Heart right ventricle (tissue), 16 donors: ENCODE measurements at regions not wholly inside any gene's neighbourhood (a gene's known extent, or its start where the extent isn't known, plus 50 kb on each side); places are given as distances from the start of the nearest gene placed in this dataset.
A peak's percentile ranks its signal among the peaks of the same experiment; 100 is the strongest.

Source experiments
- ATAC-seq, 8 donors: fragments of 200-7000 bp; cut with Tn5 transposase; one replicate each; pipeline ENCODE4 v1.9.1; 2020; ENCODE audit warnings: mild to moderate bottlenecking in 8 of 8, moderate library complexity in 8 of 8, moderate number of reproducible peaks in 1 of 8
- DNase-seq, 2 donors: peaks; one replicate each; pipeline ENCODE4 v3.0.0-alpha.2; 2020
- H3K27ac ChIP-seq, 10 donors: fragments of 200-600 bp; sonication (generic) in 2 of 10; one replicate each; pipeline versions ENCODE4 v1.5.0 to v1.8.0; 2020 to 2022; ENCODE audit warnings: mild to moderate bottlenecking in 3 of 10
- H3K27me3 ChIP-seq, 7 donors: fragments of 200-600 bp; one replicate each; pipeline ENCODE4 v1.8.0; 2021 to 2022; ENCODE audit warnings: mild to moderate bottlenecking in 2 of 7
- H3K36me3 ChIP-seq, 9 donors: fragments of 200-600 bp; sonication (generic) in 1 of 9; one replicate each; pipeline versions ENCODE4 v1.5.0 to v1.8.0; 2020 to 2022; ENCODE audit warnings: mild to moderate bottlenecking in 2 of 9
- H3K4me1 ChIP-seq, 9 donors: fragments of 200-600 bp; sonication (generic) in 1 of 9; one replicate each; pipeline versions ENCODE4 v1.5.0 to v1.8.0; 2020 to 2022; ENCODE audit warnings: mild to moderate bottlenecking in 4 of 9
- H3K4me3 ChIP-seq, 10 donors: fragments of 200-600 bp; sonication (generic) in 2 of 10; one replicate each; pipeline versions ENCODE4 v1.5.0 to v1.8.0; 2020 to 2022; ENCODE audit warnings: mild to moderate bottlenecking in 7 of 10, moderate library complexity in 2 of 10
- H3K9me3 ChIP-seq, 11 donors: fragments of 200-600 bp in 10 of 11; sonication (generic) in 2 of 11; one replicate each; pipeline versions ENCODE4 v1.5.0 to v1.8.0; 2013 to 2022; ENCODE audit warnings: mild to moderate bottlenecking in 2 of 11, control low read depth in 1 of 11, moderate library complexity in 1 of 11
- WGBS, 2 donors: extraction: QIAGEN DNeasy Blood & Tissue Kit; methylation state at CpG; one replicate each; pipeline ENCODE4 v1.1.7; 2013; ENCODE audit warnings: inconsistent platforms in 1 of 2; 5-methylcytosine and 5-hydroxymethylcytosine counted together
- intact Hi-C, 10 donors: fragments of 100-400 bp; cut with DNase I; formaldehyde crosslinking; loops; one replicate each; pipeline versions ENCODE4 v1.11.1 to v1.14.2; 2022
- TF ChIP-seq, protein P1 (sequence below), 9 donors: fragments of 200-600 bp; sonication (generic) in 2 of 9; IDR thresholded peaks; one replicate each; pipeline versions ENCODE4 v1.5.0 to v1.8.0; 2021 to 2022; ENCODE audit warnings: antibody characterized with exemption in 9 of 9, mild to moderate bottlenecking in 5 of 9, moderate library complexity in 1 of 9
- donor health status: Arrhythmogenic right ventricular cardiomyopathy.
- donor health status: ischemic (EF 13 %, LVEDD 7.1; RV severe dilation, severe dysfunction).
- donor health status: healthy with polysubstance abuse.
- donor health status: DM: no; HTN: yes; CAD: no.
- donor health status: DM: no; HTN: no; CAD: no.
- donor health status: ischemic (EF 25% LVEDD 6.9; RV normal size, moderate dysfunction).
- donor health status: ischemic (EF 25% LVEDD 5.7; RV mildly dilated, moderate dysfunction).
- donor health status: healthy.
- donor health status: DM: yes; HTN: yes; CAD: no.
- donor health status: Ischemic cardiomyopathy.
- donor health status: ischemic (EF 35%, LVEDD 5.7; RV mildly dilated, moderate dysfunction).
- donor health status: nonischemic (EF 11% LVEDD 7.7; RV severe dilation, severe dysfunction).
- donor health status: DM: yes; HTN: yes; CAD: no.
- donor health status: PGD.
- donor health status: ischemic (EF 29% LVEDD 5.4; RV normal size, mild dysfunction).
- donor health status: nonischemic (EF 23%, LVEDD 6.1; RV moderate dilation, normal function).

DNA sequence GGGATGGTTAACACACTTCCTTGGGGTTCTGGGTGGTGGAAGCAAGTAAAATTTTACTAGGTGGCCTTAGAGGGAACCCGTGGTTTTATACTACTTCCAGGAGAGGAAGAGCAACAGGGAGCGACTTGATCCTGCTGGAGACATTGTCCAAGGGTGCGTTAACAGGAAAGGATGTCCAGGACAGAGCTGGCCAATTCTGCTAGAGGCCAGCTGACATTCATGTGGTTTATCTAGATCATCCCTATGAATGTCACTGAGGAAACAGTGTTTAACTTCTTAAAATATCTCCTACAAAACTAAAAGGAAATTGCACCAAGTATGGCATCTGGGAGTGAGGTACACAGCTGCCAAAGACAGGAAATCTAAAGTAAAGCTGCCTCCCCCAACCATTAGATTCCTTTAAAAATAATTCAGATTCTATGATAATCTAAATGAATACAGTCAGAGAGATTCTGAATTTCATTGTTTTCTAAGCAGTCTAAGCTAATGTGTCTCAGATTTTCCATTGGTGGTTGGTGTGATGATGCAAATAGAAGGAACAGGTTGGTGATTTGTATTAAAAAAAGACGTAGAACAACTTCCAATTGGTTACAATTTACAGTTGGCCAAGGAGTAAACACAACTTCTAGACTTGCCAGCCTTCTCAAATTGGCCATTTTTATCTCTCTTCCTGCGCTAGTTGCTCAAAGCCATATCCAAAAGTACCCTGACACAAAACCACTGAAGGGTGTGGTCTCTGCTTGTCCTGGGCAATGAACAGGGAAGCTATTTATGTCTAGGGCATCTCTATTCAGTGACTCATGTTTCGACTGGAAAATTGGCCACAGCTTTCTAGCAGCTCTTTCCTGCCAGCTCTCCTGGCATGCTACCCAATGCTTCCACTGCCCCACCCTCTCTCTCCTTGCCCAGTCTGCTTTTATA, 574.7 kb upstream of the MEF2C start:
- Histone ChIP-seq H3K36me3 (no peaks in the 10 kb centered on the region), H3K4me3 (no peak overlapping the region), H3K4me1 (peaks cover 0 to 22% (median 16%) of the 10 kb centered on the region in 9 donors), H3K27me3 (no peaks in the 10 kb centered on the region), H3K27ac (peak overlapping the region; percentile 27 to 76 (median 59)), H3K9me3 (no peaks in the 10 kb centered on the region)
- ATAC-seq (peak; percentile 96 to 100 (median 98)), DNase-seq (peak; percentile 46 to 68)
- WGBS, 2 donors = 39 to 43% methylated on average over 6 of the region's 6 CpGs
- TF ChIP-seq, protein P1, sequence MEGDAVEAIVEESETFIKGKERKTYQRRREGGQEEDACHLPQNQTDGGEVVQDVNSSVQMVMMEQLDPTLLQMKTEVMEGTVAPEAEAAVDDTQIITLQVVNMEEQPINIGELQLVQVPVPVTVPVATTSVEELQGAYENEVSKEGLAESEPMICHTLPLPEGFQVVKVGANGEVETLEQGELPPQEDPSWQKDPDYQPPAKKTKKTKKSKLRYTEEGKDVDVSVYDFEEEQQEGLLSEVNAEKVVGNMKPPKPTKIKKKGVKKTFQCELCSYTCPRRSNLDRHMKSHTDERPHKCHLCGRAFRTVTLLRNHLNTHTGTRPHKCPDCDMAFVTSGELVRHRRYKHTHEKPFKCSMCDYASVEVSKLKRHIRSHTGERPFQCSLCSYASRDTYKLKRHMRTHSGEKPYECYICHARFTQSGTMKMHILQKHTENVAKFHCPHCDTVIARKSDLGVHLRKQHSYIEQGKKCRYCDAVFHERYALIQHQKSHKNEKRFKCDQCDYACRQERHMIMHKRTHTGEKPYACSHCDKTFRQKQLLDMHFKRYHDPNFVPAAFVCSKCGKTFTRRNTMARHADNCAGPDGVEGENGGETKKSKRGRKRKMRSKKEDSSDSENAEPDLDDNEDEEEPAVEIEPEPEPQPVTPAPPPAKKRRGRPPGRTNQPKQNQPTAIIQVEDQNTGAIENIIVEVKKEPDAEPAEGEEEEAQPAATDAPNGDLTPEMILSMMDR (IDR thresholded peaks at IDR 0.05) = no peak
- intact Hi-C loops = no loop called here

DNA sequence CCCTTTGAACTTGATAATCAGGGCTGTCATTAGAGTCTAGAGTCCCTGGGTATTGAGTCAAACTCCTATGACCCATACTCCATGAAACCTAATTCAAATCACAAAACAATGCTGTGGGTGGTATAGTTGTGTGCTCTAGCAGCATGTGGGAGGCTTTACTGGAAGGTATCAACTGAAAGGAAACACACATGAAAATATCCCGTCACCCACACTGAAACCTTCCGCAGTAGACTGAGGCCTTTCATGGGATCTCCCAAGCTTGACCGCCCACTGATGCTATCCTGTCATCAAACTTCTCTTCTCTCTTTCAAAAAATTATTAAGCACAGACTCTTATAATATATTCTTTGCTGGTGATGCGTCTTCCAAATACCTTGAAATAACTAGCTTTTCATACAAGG, 569.1 kb upstream of the MEF2C start:
- 91 to 94% methylated on average over 4 of the region's 4 CpGs for WGBS, 2 donors
- no peak for DNase-seq
- Histone ChIP-seq H3K27me3 (no peaks in the 10 kb centered on the region), H3K27ac (no peak overlapping the region), H3K4me3 (no peak overlapping the region), H3K36me3 (no peaks in the 10 kb centered on the region), H3K4me1 (peaks cover 0 to 3% (median 2%) of the 10 kb centered on the region in 9 donors), H3K9me3 (no peaks in the 10 kb centered on the region)
- ATAC-seq = no peak
- intact Hi-C loops = no loop called here
- TF ChIP-seq, protein P1 (IDR thresholded peaks at IDR 0.05) = no peak

DNA sequence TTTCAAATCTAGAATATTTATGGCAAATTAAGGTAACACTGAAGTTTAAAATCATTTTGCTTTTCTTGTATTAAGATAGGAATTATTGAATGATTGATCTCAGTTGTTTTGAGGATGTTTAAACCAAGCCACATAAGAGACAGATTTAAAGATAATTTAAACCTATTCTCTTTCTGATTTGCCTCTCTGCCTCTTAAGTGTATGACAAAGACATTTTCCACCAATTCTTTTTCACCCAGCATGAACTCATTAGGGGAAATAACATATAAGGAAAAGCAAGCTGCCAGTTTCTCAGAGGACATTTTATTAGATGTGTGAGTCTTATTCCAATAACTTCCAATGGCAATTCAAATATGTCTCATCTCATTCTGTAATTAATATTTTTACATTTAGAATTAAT, 568.3 kb upstream of the MEF2C start:
- intact Hi-C loops = no loop called here
- DNase-seq = no peak

DNA sequence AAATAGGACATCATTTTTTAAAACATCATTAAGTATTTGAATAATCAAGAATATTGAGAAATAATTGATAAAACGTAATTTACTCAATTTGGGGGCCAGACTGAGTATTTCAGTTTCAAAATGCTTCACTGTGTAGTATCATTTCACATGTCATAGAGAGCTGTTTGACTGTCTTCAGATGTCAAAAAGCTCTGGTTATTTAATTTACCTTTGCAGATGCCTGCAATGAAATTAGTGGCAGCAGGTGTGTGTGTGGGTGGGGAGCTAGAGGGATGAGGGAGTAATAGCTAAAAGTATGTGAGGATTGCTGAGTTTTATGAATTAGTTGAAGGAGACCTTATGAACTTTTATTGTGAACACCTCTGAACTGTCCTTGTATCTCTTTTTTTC, 567.2 kb upstream of the MEF2C start:
- Histone ChIP-seq H3K27me3 (no peaks in the 10 kb centered on the region), H3K27ac (no peak overlapping the region), H3K4me1 (no peaks in the 10 kb centered on the region), H3K9me3 (no peaks in the 10 kb centered on the region), H3K36me3 (no peaks in the 10 kb centered on the region), H3K4me3 (no peak overlapping the region)
- WGBS, 2 donors = 86 to 87% methylated on average over 1 of the region's 1 CpG
- no peak for DNase-seq
- TF ChIP-seq, protein P1 (IDR thresholded peaks at IDR 0.05) = no peak
- no peak for ATAC-seq
- intact Hi-C loops = no loop called here

More for the DNA sequence above, 568.3 kb upstream of the MEF2C start:
- Histone ChIP-seq H3K4me1 (no peaks in the 10 kb centered on the region), H3K4me3 (no peak overlapping the region), H3K27me3 (no peaks in the 10 kb centered on the region), H3K36me3 (no peaks in the 10 kb centered on the region), H3K27ac (no peak overlapping the region), H3K9me3 (no peaks in the 10 kb centered on the region)
- TF ChIP-seq, protein P1 (IDR thresholded peaks at IDR 0.05) = no peak
- no peak for ATAC-seq
